MM.1S (cell line): ENCODE measurements at regions not wholly inside any gene's neighbourhood (a gene's known extent, or its start where the extent isn't known, plus 50 kb on each side); places are given as distances from the start of the nearest gene placed in this dataset.

Source experiments
- EZH2phosphoT487 ChIP-seq: fragments of 300-600 bp; sonication (generic); IDR thresholded peaks from 2 replicates; pipeline ENCODE4 v1.6.1; 2018; ENCODE audit warnings: antibody characterized with exemption, low read length
- TF ChIP-seq, protein P1 (sequence below): fragments of 300-600 bp; sonication (generic); IDR thresholded peaks from 2 replicates; pipeline ENCODE4 v1.5.1; 2016; ENCODE audit warnings: antibody characterized with exemption, low read length, mixed read lengths

- TF ChIP-seq, protein P1, sequence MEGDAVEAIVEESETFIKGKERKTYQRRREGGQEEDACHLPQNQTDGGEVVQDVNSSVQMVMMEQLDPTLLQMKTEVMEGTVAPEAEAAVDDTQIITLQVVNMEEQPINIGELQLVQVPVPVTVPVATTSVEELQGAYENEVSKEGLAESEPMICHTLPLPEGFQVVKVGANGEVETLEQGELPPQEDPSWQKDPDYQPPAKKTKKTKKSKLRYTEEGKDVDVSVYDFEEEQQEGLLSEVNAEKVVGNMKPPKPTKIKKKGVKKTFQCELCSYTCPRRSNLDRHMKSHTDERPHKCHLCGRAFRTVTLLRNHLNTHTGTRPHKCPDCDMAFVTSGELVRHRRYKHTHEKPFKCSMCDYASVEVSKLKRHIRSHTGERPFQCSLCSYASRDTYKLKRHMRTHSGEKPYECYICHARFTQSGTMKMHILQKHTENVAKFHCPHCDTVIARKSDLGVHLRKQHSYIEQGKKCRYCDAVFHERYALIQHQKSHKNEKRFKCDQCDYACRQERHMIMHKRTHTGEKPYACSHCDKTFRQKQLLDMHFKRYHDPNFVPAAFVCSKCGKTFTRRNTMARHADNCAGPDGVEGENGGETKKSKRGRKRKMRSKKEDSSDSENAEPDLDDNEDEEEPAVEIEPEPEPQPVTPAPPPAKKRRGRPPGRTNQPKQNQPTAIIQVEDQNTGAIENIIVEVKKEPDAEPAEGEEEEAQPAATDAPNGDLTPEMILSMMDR, result no peak
- TF ChIP-seq EZH2phosphoT487, result no peak
Measured at GRCh38 chr6:16823718-16824352, 62.6 kb upstream of the ATXN1 start.
